Hepatocyte (in vitro differentiated cells): ENCODE measurements at regions not wholly inside any gene's neighbourhood (a gene's known extent, or its start where the extent isn't known, plus 50 kb on each side); places are given as distances from the start of the nearest gene placed in this dataset.
A peak's percentile ranks its signal among the peaks of the same experiment; 100 is the strongest.

Experiments
- DNase-seq: peaks from one replicate; pipeline ENCODE4 v3.0.0-alpha.2; 2016; ENCODE audit warnings: low spot score
- H2AFZ ChIP-seq: fragments of 200-600 bp; sonication (generic); 2 replicates; pipeline ENCODE4 v1.6.0; 2016; ENCODE audit warnings: antibody characterized with exemption, mild to moderate bottlenecking
- H3K27ac ChIP-seq: fragments of 200-600 bp; sonication (generic); 2 replicates; pipeline ENCODE4 v1.5.1; 2016; ENCODE audit warnings: mild to moderate bottlenecking
- H3K27me3 ChIP-seq: fragments of 200-600 bp; sonication (generic); 2 replicates; pipeline ENCODE4 v1.6.1; 2016
- H3K36me3 ChIP-seq: fragments of 200-600 bp; sonication (generic); replicated peaks from 2 replicates; pipeline ENCODE4 v1.5.1; 2016; ENCODE audit warnings: low read depth; ENCODE audit not compliant: insufficient read depth
- H3K4me1 ChIP-seq: fragments of 200-600 bp; sonication (generic); 2 replicates; pipeline ENCODE4 v1.5.1; 2016; ENCODE audit warnings: mild to moderate bottlenecking, moderate library complexity; ENCODE audit not compliant: insufficient read depth
- H3K4me2 ChIP-seq: fragments of 200-600 bp; sonication (generic); 2 replicates; pipeline ENCODE4 v1.6.0; 2016
- H3K4me3 ChIP-seq: fragments of 200-600 bp; sonication (generic); 2 replicates; pipeline ENCODE4 v1.5.1; 2016; ENCODE audit warnings: mild to moderate bottlenecking
- H3K79me2 ChIP-seq: fragments of 200-600 bp; sonication (generic); 2 replicates; pipeline ENCODE4 v1.6.0; 2017; ENCODE audit warnings: mild to moderate bottlenecking
- H3K9me2 ChIP-seq: fragments of 200-600 bp; sonication (generic); replicated peaks from 2 replicates; pipeline ENCODE4 v1.6.0; 2017; ENCODE audit warnings: mild to moderate bottlenecking; ENCODE audit not compliant: insufficient read depth
- H3K9me3 ChIP-seq: fragments of 200-600 bp; sonication (generic); 2 replicates; pipeline ENCODE4 v1.5.1; 2016; ENCODE audit warnings: low read depth, mild to moderate bottlenecking
- H4K20me1 ChIP-seq: fragments of 200-600 bp; sonication (generic); 2 replicates; pipeline ENCODE4 v1.6.0; 2016; ENCODE audit warnings: mild to moderate bottlenecking; ENCODE audit not compliant: insufficient read depth, poor library complexity, severe bottlenecking
- CTCF ChIP-seq: fragments of 200-600 bp; sonication (generic); IDR thresholded peaks from 2 replicates; pipeline ENCODE4 v1.5.1; 2016; ENCODE audit warnings: antibody characterized with exemption, mild to moderate bottlenecking; ENCODE audit not compliant: poor library complexity
- EZH2 ChIP-seq: fragments of 200-600 bp; sonication (generic); IDR thresholded peaks from 2 replicates; pipeline ENCODE4 v1.6.1; 2016; ENCODE audit warnings: antibody characterized with exemption, mild to moderate bottlenecking, borderline replicate concordance
- EZH2phosphoT487 ChIP-seq: fragments of 200-600 bp; sonication (generic); IDR thresholded peaks from one replicate; pipeline ENCODE4 v1.6.1; 2018; ENCODE audit warnings: antibody characterized with exemption, mild to moderate bottlenecking, low read depth, moderate library complexity; ENCODE audit not compliant: unreplicated experiment, severe bottlenecking
- WGBS: methylation state at CpG from one replicate; pipeline ENCODE4 v1.1.6; 2016; ENCODE audit warnings: low lambda C conversion rate; ENCODE audit errors: missing lambda C conversion rate; 5-methylcytosine and 5-hydroxymethylcytosine counted together

GRCh38 chr1:187911820-187912219 is 1083.1 kb downstream of the PLA2G4A start:
- TF ChIP-seq CTCF, result no peak
- no peak for TF ChIP-seq EZH2
- TF ChIP-seq EZH2phosphoT487, result no peak
- Histone ChIP-seq H3K27me3 (no peaks in the 10 kb centered on the region), H3K4me3 (no peak overlapping the region), H3K9me3 (no peaks in the 10 kb centered on the region), H3K4me1 (no peaks in the 10 kb centered on the region), H3K9me2 (no peaks in the 10 kb centered on the region), H4K20me1 (no peaks in the 10 kb centered on the region), H3K79me2 (no peaks in the 10 kb centered on the region), H3K4me2 (no peak overlapping the region), H3K27ac (no peak overlapping the region), H3K36me3 (no peaks in the 10 kb centered on the region), H2AFZ (no peak overlapping the region)
- no peak for DNase-seq

GRCh38 chr1:187920976-187921375 is 1092.2 kb downstream of the PLA2G4A start:
- H3K4me1 ChIP-seq, result no peaks in the 10 kb centered on the region
- no peak for DNase-seq
- no peak overlapping the region for H3K4me3 ChIP-seq
- H3K9me2 ChIP-seq, result no peaks in the 10 kb centered on the region
- H3K4me2 ChIP-seq, result no peak overlapping the region
- H3K79me2 ChIP-seq, result no peaks in the 10 kb centered on the region
- no peaks in the 10 kb centered on the region for H3K9me3 ChIP-seq
- H3K27me3 ChIP-seq, result no peaks in the 10 kb centered on the region
- no peaks in the 10 kb centered on the region for H3K36me3 ChIP-seq
- H2AFZ ChIP-seq, result no peak overlapping the region
- H4K20me1 ChIP-seq, result no peaks in the 10 kb centered on the region
- WGBS, result 90% methylated on average over 1 of the region's 1 CpG
- H3K27ac ChIP-seq, result no peak overlapping the region
- TF ChIP-seq CTCF (no peak), EZH2 (no peak)

- no peaks in the 10 kb centered on the region for H3K79me2 ChIP-seq
- H3K36me3 ChIP-seq, result no peaks in the 10 kb centered on the region
- TF ChIP-seq EZH2phosphoT487 (no peak), EZH2 (no peak), CTCF (no peak)
- H3K9me3 ChIP-seq, result no peaks in the 10 kb centered on the region
- no peak overlapping the region for H2AFZ ChIP-seq
- peak; percentile 17 for DNase-seq
- 86% methylated on average over 1 of the region's 1 CpG for WGBS
- H3K4me2 ChIP-seq, result no peak overlapping the region
- no peaks in the 10 kb centered on the region for H4K20me1 ChIP-seq
- H3K27ac ChIP-seq, result no peak overlapping the region
- H3K4me1 ChIP-seq, result no peaks in the 10 kb centered on the region
- H3K9me2 ChIP-seq, result no peaks in the 10 kb centered on the region
- H3K4me3 ChIP-seq, result no peak overlapping the region
- no peaks in the 10 kb centered on the region for H3K27me3 ChIP-seq
Measured at GRCh38 chr1:187921426-187921825, 1092.7 kb downstream of the PLA2G4A start.

- no peak for DNase-seq
- Histone ChIP-seq H4K20me1 (no peaks in the 10 kb centered on the region), H3K4me1 (no peaks in the 10 kb centered on the region), H3K4me3 (no peak overlapping the region), H3K27me3 (no peaks in the 10 kb centered on the region), H3K36me3 (no peaks in the 10 kb centered on the region), H3K79me2 (no peaks in the 10 kb centered on the region), H3K9me2 (no peaks in the 10 kb centered on the region), H2AFZ (no peak overlapping the region), H3K9me3 (no peaks in the 10 kb centered on the region), H3K4me2 (no peak overlapping the region), H3K27ac (no peak overlapping the region)
- 92% methylated on average over 2 of the region's 2 CpGs for WGBS
- no peak for TF ChIP-seq EZH2phosphoT487
- TF ChIP-seq EZH2, result no peak
- TF ChIP-seq CTCF, result no peak
Measured at GRCh38 chr1:187922255-187922654, 1093.5 kb downstream of the PLA2G4A start.
